ENCODE measurements at regions not wholly inside any gene's neighbourhood (a gene's known extent, or its start where the extent isn't known, plus 50 kb on each side); places are given as distances from the start of the nearest gene placed in this dataset.

GRCh38 chr7:22611758-22612079 lies 111.7 kb upstream of the STEAP1B start:
- TF ChIP-seq CTCF (IDR thresholded peaks at IDR 0.05) (no peak), EZH2 (IDR thresholded peaks at IDR 0.05; ENCODE audit: borderline replicate concordance, insufficient read depth, low read depth, low read length, poor library complexity, severe bottlenecking) (no peak)

Data from B cell (primary cell).